GM23338 (cell line): ENCODE measurements at regions not wholly inside any gene's neighbourhood (a gene's known extent, or its start where the extent isn't known, plus 50 kb on each side); places are given as distances from the start of the nearest gene placed in this dataset.

ENCODE experiments used
- ATAC-seq: fragments of 200-7000 bp; cut with Tn5 transposase; 3 replicates; pipeline ENCODE4 v1.9.1; 2020
- DNase-seq: peaks from one replicate; pipeline ENCODE4 v3.0.0-alpha.2; 2015; ENCODE audit warnings: low spot score
- H2AFZ ChIP-seq: fragments of 200-600 bp; sonication (generic); 2 replicates; pipeline ENCODE4 v1.8.0; 2016; ENCODE audit warnings: antibody characterized with exemption, mild to moderate bottlenecking, moderate library complexity
- H3F3A ChIP-seq: fragments of 200-600 bp; sonication (generic); replicated peaks from 2 replicates; pipeline ENCODE4 v1.8.0; 2017; ENCODE audit warnings: antibody characterized with exemption, mixed run types, low read depth
- H3K27ac ChIP-seq: fragments of 200-600 bp; sonication (generic); 2 replicates; pipeline ENCODE4 v1.6.1; 2016; ENCODE audit warnings: low read depth
- H3K27me3 ChIP-seq: fragments of 200-600 bp; sonication (generic); 2 replicates; pipeline ENCODE4 v1.8.0; 2016; ENCODE audit warnings: mild to moderate bottlenecking, mixed run types, moderate library complexity; ENCODE audit not compliant: insufficient read depth
- H3K36me3 ChIP-seq: fragments of 200-600 bp; sonication (generic); 2 replicates; pipeline ENCODE4 v1.8.0; 2016; ENCODE audit warnings: mild to moderate bottlenecking; ENCODE audit not compliant: insufficient read depth
- H3K4me1 ChIP-seq: fragments of 200-600 bp; sonication (generic); 2 replicates; pipeline ENCODE4 v1.8.0; 2016; ENCODE audit warnings: mild to moderate bottlenecking, moderate library complexity; ENCODE audit not compliant: insufficient read depth
- H3K4me2 ChIP-seq: fragments of 200-600 bp; sonication (generic); 2 replicates; pipeline ENCODE4 v1.7.1; 2017; ENCODE audit warnings: mixed run types
- H3K4me3 ChIP-seq: fragments of 200-600 bp; sonication (generic); 2 replicates; pipeline ENCODE4 v1.6.1; 2016; ENCODE audit warnings: mixed run types
- H3K79me2 ChIP-seq: fragments of 200-600 bp; sonication (generic); replicated peaks from 2 replicates; pipeline ENCODE4 v1.8.0; 2017; ENCODE audit warnings: mild to moderate bottlenecking; ENCODE audit not compliant: insufficient read depth
- H3K9me2 ChIP-seq: fragments of 200-600 bp; sonication (generic); 2 replicates; pipeline ENCODE4 v1.8.0; 2017; ENCODE audit not compliant: insufficient read depth
- H4K20me1 ChIP-seq: fragments of 200-600 bp; sonication (generic); replicated peaks from 2 replicates; pipeline ENCODE4 v1.8.0; 2017; ENCODE audit warnings: mild to moderate bottlenecking; ENCODE audit not compliant: insufficient read depth
- H3K27ac Mint-ChIP-seq: 2 replicates; pipeline ENCODE4 v1.8.0; 2020; ENCODE audit warnings: inconsistent platforms, mild to moderate bottlenecking, moderate library complexity, mixed read lengths
- H3K27me3 Mint-ChIP-seq: 3 replicates; pipeline ENCODE4 v1.8.0; 2022; ENCODE audit warnings: low read depth, mild to moderate bottlenecking, moderate library complexity, mixed read lengths, inconsistent platforms; ENCODE audit not compliant: insufficient read depth, poor library complexity
- H3K36me3 Mint-ChIP-seq: 3 replicates; pipeline ENCODE4 v1.8.0; 2021; ENCODE audit warnings: low read depth, mild to moderate bottlenecking, inconsistent platforms, moderate library complexity, mixed read lengths
- H3K4me1 Mint-ChIP-seq: 3 replicates; pipeline ENCODE4 v1.8.0; 2020; ENCODE audit warnings: mild to moderate bottlenecking, inconsistent platforms, mixed read lengths
- H3K4me3 Mint-ChIP-seq: 3 replicates; pipeline ENCODE4 v1.8.0; 2021; ENCODE audit warnings: moderate library complexity, mild to moderate bottlenecking, inconsistent platforms, mixed read lengths
- H3K9me3 Mint-ChIP-seq: 3 replicates; pipeline ENCODE4 v1.8.0; 2020; ENCODE audit warnings: moderate library complexity, mild to moderate bottlenecking, inconsistent platforms, mixed read lengths
- CREB1 ChIP-seq: fragments of 250-450 bp; sonication (Bioruptor Pico); IDR thresholded peaks from 2 replicates; pipeline ENCODE4 v1.5.0; 2020; ENCODE audit warnings: low read depth, mild to moderate bottlenecking, moderate library complexity
- ETS1 ChIP-seq: IDR thresholded peaks from 2 replicates; pipeline ENCODE4 v1.6.1; 2016; ENCODE audit warnings: antibody characterized with exemption
- EZH2phosphoT487 ChIP-seq: fragments of 200-600 bp; sonication (generic); IDR thresholded peaks from one replicate; pipeline ENCODE4 v1.8.1; 2018; ENCODE audit warnings: antibody characterized with exemption; ENCODE audit not compliant: unreplicated experiment
- JUNB ChIP-seq: IDR thresholded peaks from one replicate; pipeline ENCODE4 v1.6.1; 2016; ENCODE audit warnings: antibody characterized with exemption; ENCODE audit not compliant: unreplicated experiment
- NANOG ChIP-seq: IDR thresholded peaks from 2 replicates; pipeline ENCODE4 v1.6.1; 2016; ENCODE audit warnings: antibody characterized with exemption, borderline replicate concordance
- POLR2AphosphoS5 ChIP-seq: IDR thresholded peaks from 2 replicates; pipeline ENCODE4 v1.6.1; 2016; ENCODE audit warnings: antibody characterized with exemption, low read depth
- STAT1 ChIP-seq: IDR thresholded peaks from one replicate; pipeline ENCODE4 v1.6.1; 2016; ENCODE audit warnings: antibody characterized with exemption; ENCODE audit not compliant: unreplicated experiment
- ZNF114 ChIP-seq: fragments of 250-450 bp; sonication (Bioruptor Pico); IDR thresholded peaks from 2 replicates; pipeline ENCODE4 v1.5.0; 2020; ENCODE audit warnings: mild to moderate bottlenecking, moderate library complexity
- ZNF331 ChIP-seq: fragments of 250-450 bp; sonication (Bioruptor Pico); IDR thresholded peaks from 2 replicates; pipeline ENCODE4 v1.5.0; 2020; ENCODE audit warnings: low read depth, mild to moderate bottlenecking, moderate library complexity
- TF ChIP-seq, protein P1 (sequence below): fragments of 250-450 bp; sonication (Bioruptor Pico); IDR thresholded peaks from 2 replicates; pipeline ENCODE4 v1.5.0; 2020; ENCODE audit warnings: mild to moderate bottlenecking, moderate library complexity
- TF ChIP-seq, protein P2 (sequence below): IDR thresholded peaks from one replicate; pipeline ENCODE4 v1.6.1; 2018; ENCODE audit warnings: antibody characterized with exemption; ENCODE audit not compliant: unreplicated experiment

- Mint-ChIP-seq H3K4me1 (no peaks in the 10 kb centered on the region; the same call in 2 of the 3 replicates), H3K27ac (no peak overlapping the region), H3K4me3 (no peak overlapping the region), H3K9me3 (no peaks in the 10 kb centered on the region), H3K36me3 (no peaks in the 10 kb centered on the region), H3K27me3 (no peaks in the 10 kb centered on the region)
- Histone ChIP-seq H3F3A (no peaks in the 10 kb centered on the region), H3K4me3 (no peak overlapping the region), H3K27me3 (no peaks in the 10 kb centered on the region), H3K27ac (no peak overlapping the region), H2AFZ (no peak overlapping the region), H4K20me1 (no peaks in the 10 kb centered on the region), H3K4me1 (no peaks in the 10 kb centered on the region), H3K36me3 (no peaks in the 10 kb centered on the region), H3K79me2 (no peaks in the 10 kb centered on the region), H3K4me2 (no peak overlapping the region), H3K9me2 (0 out of 2 replicates have a peak, but pooled peaks cover 6% of the 10 kb centered on the region)
- DNase-seq: no peak
- ATAC-seq: no peak
- no peak for TF ChIP-seq NANOG
- no peak for TF ChIP-seq STAT1
- no peak for TF ChIP-seq ETS1
- no peak for TF ChIP-seq CREB1 (CRISPR knock-in tag)
- TF ChIP-seq EZH2phosphoT487: no peak
- TF ChIP-seq ZNF114: no peak
Measured at GRCh38 chr5:143760755-143761154, 51.2 kb upstream of the HMHB1 start.

DNA sequence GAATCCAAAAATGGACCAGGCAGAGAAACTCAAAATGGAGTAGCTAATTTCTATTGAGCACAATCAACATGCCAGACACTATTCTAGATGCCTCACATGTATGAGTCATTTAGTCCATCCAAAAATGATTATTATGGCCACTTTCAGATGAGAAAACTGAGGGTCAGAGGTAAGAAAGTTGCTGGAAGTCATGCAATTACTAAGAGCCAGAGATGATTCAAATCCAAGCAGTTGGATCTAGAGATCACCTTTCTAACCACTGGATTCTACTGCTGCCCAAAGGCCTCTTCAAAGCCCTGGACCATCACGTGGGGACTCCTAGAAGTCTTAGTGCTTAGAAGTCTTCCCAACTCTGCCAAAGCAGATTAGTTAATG is 51.8 kb upstream of the HMHB1 start:
- H3K4me1 Mint-ChIP-seq: no peaks in the 10 kb centered on the region; the same call in 2 of the 3 replicates
- no peaks in the 10 kb centered on the region for H3K36me3 Mint-ChIP-seq
- TF ChIP-seq ETS1: no peak
- TF ChIP-seq EZH2phosphoT487: no peak
- TF ChIP-seq, protein P1, sequence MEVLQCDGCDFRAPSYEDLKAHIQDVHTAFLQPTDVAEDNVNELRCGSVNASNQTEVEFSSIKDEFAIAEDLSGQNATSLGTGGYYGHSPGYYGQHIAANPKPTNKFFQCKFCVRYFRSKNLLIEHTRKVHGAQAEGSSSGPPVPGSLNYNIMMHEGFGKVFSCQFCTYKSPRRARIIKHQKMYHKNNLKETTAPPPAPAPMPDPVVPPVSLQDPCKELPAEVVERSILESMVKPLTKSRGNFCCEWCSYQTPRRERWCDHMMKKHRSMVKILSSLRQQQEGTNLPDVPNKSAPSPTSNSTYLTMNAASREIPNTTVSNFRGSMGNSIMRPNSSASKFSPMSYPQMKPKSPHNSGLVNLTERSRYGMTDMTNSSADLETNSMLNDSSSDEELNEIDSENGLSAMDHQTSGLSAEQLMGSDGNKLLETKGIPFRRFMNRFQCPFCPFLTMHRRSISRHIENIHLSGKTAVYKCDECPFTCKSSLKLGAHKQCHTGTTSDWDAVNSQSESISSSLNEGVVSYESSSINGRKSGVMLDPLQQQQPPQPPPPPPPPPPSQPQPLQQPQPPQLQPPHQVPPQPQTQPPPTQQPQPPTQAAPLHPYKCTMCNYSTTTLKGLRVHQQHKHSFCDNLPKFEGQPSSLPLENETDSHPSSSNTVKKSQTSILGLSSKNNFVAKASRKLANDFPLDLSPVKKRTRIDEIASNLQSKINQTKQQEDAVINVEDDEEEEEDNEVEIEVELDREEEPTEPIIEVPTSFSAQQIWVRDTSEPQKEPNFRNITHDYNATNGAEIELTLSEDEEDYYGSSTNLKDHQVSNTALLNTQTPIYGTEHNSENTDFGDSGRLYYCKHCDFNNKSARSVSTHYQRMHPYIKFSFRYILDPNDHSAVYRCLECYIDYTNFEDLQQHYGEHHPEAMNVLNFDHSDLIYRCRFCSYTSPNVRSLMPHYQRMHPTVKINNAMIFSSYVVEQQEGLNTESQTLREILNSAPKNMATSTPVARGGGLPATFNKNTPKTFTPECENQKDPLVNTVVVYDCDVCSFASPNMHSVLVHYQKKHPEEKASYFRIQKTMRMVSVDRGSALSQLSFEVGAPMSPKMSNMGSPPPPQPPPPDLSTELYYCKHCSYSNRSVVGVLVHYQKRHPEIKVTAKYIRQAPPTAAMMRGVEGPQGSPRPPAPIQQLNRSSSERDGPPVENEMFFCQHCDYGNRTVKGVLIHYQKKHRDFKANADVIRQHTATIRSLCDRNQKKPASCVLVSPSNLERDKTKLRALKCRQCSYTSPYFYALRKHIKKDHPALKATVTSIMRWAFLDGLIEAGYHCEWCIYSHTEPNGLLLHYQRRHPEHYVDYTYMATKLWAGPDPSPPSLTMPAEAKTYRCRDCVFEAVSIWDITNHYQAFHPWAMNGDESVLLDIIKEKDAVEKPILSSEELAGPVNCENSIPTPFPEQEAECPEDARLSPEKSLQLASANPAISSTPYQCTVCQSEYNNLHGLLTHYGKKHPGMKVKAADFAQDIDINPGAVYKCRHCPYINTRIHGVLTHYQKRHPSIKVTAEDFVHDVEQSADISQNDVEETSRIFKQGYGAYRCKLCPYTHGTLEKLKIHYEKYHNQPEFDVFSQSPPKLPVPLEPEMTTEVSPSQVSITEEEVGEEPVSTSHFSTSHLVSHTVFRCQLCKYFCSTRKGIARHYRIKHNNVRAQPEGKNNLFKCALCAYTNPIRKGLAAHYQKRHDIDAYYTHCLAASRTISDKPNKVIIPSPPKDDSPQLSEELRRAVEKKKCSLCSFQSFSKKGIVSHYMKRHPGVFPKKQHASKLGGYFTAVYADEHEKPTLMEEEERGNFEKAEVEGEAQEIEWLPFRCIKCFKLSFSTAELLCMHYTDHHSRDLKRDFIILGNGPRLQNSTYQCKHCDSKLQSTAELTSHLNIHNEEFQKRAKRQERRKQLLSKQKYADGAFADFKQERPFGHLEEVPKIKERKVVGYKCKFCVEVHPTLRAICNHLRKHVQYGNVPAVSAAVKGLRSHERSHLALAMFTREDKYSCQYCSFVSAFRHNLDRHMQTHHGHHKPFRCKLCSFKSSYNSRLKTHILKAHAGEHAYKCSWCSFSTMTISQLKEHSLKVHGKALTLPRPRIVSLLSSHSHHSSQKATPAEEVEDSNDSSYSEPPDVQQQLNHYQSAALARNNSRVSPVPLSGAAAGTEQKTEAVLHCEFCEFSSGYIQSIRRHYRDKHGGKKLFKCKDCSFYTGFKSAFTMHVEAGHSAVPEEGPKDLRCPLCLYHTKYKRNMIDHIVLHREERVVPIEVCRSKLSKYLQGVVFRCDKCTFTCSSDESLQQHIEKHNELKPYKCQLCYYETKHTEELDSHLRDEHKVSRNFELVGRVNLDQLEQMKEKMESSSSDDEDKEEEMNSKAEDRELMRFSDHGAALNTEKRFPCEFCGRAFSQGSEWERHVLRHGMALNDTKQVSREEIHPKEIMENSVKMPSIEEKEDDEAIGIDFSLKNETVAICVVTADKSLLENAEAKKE (CRISPR knock-in tag): no peak
- no peak for TF ChIP-seq JUNB
- no peak for TF ChIP-seq ZNF114
- no peak for TF ChIP-seq NANOG
- TF ChIP-seq, protein P2, sequence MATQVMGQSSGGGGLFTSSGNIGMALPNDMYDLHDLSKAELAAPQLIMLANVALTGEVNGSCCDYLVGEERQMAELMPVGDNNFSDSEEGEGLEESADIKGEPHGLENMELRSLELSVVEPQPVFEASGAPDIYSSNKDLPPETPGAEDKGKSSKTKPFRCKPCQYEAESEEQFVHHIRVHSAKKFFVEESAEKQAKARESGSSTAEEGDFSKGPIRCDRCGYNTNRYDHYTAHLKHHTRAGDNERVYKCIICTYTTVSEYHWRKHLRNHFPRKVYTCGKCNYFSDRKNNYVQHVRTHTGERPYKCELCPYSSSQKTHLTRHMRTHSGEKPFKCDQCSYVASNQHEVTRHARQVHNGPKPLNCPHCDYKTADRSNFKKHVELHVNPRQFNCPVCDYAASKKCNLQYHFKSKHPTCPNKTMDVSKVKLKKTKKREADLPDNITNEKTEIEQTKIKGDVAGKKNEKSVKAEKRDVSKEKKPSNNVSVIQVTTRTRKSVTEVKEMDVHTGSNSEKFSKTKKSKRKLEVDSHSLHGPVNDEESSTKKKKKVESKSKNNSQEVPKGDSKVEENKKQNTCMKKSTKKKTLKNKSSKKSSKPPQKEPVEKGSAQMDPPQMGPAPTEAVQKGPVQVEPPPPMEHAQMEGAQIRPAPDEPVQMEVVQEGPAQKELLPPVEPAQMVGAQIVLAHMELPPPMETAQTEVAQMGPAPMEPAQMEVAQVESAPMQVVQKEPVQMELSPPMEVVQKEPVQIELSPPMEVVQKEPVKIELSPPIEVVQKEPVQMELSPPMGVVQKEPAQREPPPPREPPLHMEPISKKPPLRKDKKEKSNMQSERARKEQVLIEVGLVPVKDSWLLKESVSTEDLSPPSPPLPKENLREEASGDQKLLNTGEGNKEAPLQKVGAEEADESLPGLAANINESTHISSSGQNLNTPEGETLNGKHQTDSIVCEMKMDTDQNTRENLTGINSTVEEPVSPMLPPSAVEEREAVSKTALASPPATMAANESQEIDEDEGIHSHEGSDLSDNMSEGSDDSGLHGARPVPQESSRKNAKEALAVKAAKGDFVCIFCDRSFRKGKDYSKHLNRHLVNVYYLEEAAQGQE: no peak
- TF ChIP-seq CREB1 (CRISPR knock-in tag): no peak
- TF ChIP-seq POLR2AphosphoS5: no peak
- no peak for TF ChIP-seq ZNF331

More for the DNA sequence above, 51.8 kb upstream of the HMHB1 start:
- Mint-ChIP-seq H3K27me3 (no peaks in the 10 kb centered on the region), H3K27ac (no peak overlapping the region), H3K4me3 (no peak overlapping the region), H3K9me3 (no peaks in the 10 kb centered on the region)
- no peaks in the 10 kb centered on the region for H3K4me1 ChIP-seq
- no peaks in the 10 kb centered on the region for H3F3A ChIP-seq
- no peak overlapping the region for H3K4me2 ChIP-seq
- no peak overlapping the region for H3K27ac ChIP-seq
- H3K79me2 ChIP-seq: no peaks in the 10 kb centered on the region
- no peak for DNase-seq
- no peaks in the 10 kb centered on the region for H4K20me1 ChIP-seq
- no peaks in the 10 kb centered on the region for H3K27me3 ChIP-seq
- 0 out of 2 replicates have a peak, but pooled peaks cover 6% of the 10 kb centered on the region for H3K9me2 ChIP-seq
- no peak overlapping the region for H3K4me3 ChIP-seq
- no peak overlapping the region for H2AFZ ChIP-seq
- ATAC-seq: no peak
- no peaks in the 10 kb centered on the region for H3K36me3 ChIP-seq
